ENCODE measurements at regions not wholly inside any gene's neighbourhood (a gene's known extent, or its start where the extent isn't known, plus 50 kb on each side); places are given as distances from the start of the nearest gene placed in this dataset.

DNA sequence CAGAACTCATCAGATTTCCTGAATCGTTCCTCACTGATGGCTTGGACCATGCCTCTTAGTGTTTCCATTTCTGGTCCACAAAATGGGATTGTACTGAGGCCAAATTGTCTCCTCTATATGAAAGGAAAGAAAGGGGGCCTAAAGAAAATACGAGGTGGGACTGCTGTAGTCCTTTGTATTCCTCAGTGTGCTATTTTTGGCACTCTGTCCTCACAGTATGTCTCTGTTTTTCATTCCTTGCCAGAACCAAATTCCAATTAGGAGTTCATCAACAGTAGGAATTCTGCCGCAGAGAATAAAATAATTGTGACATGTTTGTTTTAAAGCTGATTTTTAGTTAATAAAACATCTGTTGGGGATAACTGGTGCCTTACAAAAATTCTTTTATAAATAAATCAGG is 515.7 kb downstream of the SMARCA1 start:
- TF ChIP-seq, protein P1, sequence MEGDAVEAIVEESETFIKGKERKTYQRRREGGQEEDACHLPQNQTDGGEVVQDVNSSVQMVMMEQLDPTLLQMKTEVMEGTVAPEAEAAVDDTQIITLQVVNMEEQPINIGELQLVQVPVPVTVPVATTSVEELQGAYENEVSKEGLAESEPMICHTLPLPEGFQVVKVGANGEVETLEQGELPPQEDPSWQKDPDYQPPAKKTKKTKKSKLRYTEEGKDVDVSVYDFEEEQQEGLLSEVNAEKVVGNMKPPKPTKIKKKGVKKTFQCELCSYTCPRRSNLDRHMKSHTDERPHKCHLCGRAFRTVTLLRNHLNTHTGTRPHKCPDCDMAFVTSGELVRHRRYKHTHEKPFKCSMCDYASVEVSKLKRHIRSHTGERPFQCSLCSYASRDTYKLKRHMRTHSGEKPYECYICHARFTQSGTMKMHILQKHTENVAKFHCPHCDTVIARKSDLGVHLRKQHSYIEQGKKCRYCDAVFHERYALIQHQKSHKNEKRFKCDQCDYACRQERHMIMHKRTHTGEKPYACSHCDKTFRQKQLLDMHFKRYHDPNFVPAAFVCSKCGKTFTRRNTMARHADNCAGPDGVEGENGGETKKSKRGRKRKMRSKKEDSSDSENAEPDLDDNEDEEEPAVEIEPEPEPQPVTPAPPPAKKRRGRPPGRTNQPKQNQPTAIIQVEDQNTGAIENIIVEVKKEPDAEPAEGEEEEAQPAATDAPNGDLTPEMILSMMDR (IDR thresholded peaks at IDR 0.05; ENCODE audit: low read length): no peak
- no peak for TF ChIP-seq EZH2 (IDR thresholded peaks at IDR 0.05; ENCODE audit: borderline replicate concordance, low read length)

Data from OCI-LY1 (cell line).